GM21423 (cell line): ENCODE measurements at regions not wholly inside any gene's neighbourhood (a gene's known extent, or its start where the extent isn't known, plus 50 kb on each side); places are given as distances from the start of the nearest gene placed in this dataset.

Experiments used
- ATAC-seq: cut with Tn5 transposase; IDR thresholded peaks from one replicate; pipeline ENCODE4 v1.9.1; 2021; ENCODE audit warnings: mild to moderate bottlenecking, moderate library complexity; ENCODE audit not compliant: unreplicated experiment

DNA sequence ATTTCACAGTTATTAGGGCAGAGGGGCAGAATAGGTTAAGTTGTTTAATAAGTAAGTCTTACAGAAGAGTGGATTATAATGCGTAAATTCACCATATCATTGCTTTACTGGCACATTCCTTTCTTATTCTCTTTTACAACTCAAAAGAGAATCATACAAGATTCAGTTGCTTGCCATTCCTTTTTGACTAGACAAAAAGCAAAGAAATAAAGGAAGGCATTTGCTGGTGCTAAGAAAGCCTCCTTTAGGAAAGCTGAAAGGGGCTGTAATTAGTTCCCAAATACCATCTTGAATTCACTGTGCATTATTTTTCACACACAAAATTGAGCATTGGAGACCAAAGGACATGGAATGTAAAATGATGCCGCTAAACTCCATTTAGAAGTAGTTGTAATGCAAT lies 499.3 kb downstream of the NXPH1 start:
- ATAC-seq, result no peak

DNA sequence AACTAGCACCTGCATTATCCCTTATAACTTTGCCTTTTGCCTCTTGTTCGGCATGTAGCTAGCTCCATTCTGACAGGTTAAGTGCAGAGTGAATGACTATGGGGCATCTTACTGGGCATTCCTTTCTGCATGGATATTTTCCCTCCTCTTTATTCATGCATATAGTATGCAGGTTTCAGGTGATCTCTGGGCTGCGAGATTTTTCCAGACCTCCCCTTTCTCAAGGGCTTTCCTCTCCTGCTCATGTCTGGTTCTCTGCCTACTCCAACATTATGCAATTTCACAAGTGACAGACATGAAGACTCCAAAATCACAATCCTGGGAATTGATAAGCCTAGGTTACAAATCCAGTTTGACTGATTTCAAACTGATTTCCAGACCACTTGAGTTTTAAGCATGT lies 503.8 kb downstream of the NXPH1 start:
- ATAC-seq, result no peak

DNA sequence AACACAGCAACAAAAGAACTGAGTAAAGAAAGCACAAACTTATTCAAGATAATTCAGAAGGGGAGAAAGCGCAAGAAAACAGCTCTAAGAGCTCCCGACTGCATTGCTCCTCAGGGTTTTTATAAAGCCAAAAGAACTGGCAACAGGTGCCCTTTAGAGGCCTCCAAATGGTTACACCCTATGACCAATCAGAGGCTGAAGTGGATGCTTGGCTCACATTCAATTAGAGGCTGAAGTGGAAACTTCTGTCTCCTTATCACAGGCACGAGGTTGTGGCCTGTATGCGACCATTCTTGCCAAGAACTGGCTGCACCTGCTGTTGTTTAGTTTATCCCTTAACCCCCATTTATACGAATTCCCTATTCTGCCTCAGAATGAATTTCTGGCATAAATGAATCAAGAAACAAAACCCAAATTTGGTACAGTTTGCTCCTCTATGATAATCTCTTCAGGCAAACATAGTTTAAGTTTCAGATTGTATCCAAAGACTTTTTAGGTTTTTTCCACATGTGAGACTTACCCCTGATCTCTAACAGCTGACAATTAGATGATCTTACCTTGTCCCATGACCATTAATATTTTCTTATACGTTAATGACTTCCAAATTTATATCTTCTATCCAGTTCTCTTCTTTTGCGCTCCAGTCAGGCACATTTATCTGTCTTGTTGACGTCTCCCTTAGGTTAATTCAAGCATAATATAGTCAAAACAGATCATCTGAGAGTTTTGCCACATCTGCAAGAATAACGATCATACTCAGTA lies 504.8 kb downstream of the NXPH1 start:
- ATAC-seq, result no peak

DNA sequence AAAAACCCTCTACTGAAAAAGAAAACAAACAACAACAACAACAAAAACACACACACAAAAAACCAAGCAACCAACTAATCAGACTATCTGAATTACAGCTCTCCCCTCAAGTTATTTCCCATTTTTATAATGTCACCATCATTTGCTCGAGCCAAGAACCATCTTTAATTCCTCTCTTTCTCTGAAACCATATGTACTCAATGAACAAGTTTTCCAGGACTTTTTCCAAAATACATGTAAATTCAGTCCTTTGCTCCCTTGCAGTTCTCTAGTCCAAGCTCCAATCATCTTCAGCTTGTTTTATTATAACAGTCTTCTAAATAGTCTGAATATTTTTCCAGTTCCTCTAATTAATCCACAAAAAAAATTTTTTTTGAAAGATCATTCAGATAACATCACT lies 506.0 kb downstream of the NXPH1 start:
- no peak for ATAC-seq

DNA sequence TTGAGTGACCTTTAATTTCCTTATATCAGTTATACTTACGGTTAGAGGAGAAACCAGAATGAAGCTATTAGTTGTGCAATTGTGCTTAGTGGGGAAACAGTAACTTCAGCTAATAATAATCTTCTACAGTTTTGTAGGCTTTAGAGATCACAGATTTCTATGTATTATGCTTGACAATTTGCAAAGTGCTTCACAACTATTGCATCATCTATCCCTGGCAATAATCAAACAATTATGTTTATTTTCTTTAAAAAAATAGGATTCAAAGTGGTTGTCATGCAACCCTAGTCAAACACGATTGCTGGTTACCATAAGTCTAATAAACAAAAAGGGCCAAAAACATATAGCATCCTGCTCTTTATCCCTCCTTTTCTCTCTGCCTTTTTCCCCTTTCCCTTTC lies 530.3 kb downstream of the NXPH1 start:
- no peak for ATAC-seq

DNA sequence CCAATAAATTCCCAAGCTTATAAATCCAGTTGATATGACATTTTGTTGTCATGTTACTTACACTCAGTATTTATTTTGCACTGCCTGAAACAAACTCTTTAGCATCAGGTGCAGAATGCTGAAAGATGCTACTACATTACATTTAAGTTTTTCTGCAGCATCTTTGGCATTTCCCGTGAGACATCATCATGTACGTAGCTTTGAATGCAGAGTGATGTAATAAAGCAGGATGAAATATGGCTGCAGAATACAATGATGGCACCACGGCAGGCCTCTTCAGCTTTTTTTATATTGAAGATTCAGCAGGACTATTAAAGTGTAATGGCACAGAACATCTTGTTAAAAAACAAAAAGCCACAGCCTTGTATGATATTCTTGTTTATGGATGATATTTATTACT lies 531.8 kb downstream of the NXPH1 start:
- ATAC-seq, result no peak

DNA sequence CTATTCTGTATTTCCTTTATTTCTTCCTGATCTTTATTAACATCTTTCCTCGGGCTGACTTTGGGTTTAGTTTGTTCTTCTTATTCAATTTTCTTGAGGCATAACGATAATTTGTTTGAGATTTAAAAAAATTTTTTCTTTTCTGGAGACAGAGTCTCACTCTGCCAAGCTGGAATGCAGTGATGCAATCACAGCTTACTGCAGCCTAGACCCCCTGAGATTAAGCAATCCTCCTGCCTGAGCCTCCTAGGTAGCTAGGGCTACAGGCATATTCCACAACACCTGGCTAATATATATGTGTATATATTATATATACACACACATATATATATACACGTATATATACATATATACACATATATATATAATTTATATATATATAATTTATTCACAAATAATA lies 540.2 kb downstream of the NXPH1 start:
- ATAC-seq, result no peak

DNA sequence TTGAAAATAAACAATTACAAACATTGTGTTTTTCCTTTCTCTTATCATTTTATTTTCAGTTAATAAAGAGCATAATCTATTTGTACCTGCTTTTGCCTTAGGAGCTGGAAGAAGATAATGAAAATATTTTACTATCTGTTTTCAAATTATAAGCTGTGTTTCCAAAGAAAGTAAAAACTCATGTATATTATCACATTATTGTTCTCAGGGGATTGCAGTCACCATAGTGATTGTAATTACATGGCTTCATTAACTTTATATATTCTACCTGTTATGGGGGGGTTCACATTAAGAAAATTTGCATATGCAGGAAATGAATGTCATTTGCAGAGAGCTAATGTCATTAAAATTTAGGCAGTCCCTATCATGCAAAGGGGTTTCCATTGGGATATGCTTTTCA lies 542.3 kb downstream of the NXPH1 start:
- ATAC-seq, result no peak

DNA sequence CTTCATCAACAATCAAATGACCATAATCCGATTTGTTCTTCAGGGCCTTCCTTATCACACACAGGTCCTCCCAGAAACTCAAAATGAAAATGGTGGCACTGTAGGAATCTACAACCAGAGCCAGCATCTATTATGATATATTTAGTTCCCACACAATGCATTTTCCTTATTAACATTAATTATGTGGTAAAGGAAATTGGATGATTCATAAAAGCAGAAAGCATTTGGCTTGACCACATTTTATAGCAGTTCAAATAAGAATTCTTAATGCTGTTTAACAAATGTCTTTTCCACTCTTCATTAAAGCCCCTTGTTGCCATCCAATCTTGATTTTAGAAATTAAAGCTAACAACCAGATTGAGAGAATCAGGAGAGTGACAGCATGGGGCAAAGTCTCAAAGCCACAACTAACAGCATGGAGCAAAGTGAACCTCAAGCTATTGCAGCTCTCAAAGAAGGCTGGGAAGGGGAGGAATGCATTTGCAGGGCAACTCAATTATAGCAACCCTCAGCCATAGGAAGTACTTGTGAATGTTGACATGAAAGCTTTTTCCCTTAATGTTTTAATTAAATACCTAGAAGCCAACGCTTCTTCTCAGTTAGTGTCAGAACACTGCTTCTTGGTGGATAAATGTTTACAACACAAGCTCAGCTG lies 549.1 kb downstream of the NXPH1 start:
- no peak for ATAC-seq

DNA sequence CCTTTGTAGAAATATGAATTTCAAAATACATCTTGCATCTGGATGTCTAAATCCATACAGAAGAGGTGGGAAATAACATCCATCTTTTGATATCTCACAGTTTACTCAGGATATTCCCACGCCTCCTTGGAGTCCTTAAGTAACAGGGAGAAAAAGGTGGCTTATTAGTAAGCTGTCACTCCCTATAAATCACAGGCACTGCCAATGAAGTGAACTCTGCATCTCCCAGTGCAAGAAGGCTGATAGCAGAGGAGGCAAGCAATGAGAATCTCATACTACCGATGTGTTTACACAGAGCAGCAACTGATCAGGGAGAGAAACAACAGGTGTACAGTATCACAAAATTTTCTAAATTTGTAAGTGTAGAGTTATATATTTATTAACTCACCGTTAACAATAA lies 551.8 kb downstream of the NXPH1 start:
- ATAC-seq, result no peak

DNA sequence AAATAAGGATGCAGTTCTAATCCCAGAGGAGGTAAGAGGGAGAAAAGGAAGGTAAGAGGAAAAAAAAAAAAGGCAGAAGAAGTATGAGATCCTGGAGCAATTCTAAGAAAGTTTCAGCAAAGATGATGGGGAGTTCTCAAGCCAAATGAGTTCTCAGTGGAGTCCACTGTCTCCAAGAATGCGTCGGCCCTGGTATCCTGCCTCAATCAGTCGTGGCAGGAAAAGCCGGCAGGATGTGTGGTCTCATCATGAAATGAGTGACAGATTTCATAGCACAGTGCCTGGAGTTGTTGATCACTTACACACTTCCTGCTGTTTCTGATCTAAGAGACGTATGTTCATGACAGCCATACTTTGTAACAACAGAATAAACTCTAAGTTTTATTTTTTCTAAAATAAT lies 554.9 kb downstream of the NXPH1 start:
- ATAC-seq, result no peak

DNA sequence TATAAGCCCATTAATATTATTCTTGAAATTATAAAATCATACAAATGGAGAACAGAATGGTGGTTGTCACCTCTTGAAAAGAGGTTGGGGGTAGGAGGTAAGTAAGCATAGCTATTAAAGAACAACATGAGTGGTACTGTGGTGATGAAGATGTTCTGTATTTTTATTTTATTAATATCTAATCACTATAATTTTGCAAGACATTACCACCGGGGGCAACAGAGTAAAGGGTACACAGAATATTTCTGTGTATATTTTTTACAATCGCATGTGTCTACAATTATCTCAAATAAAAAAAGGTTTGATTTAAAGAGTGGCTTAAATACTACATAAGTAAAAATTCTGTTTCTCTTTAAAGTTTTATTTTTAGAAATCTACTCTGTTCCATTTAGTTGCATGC lies 557.8 kb downstream of the NXPH1 start:
- no peak for ATAC-seq

DNA sequence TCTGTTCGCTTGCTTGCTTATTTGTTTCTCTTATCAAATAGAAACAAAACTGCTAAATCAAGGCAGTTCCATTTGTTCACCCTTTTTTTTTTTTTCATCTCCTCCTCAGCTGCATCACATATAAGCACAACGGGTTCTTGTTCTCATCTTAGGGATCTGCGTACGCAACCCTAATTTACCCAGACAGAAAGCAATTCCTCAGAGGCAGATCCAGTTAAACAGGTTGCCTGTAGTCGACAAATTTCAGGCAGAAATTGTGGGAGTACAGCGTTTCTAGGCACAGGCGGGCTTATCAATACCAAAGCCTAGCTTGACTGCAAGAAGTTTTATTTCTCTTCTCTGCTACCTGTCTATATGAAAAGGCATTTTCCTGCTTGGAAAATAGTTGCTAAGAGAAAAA lies 565.4 kb downstream of the NXPH1 start:
- ATAC-seq, result no peak

DNA sequence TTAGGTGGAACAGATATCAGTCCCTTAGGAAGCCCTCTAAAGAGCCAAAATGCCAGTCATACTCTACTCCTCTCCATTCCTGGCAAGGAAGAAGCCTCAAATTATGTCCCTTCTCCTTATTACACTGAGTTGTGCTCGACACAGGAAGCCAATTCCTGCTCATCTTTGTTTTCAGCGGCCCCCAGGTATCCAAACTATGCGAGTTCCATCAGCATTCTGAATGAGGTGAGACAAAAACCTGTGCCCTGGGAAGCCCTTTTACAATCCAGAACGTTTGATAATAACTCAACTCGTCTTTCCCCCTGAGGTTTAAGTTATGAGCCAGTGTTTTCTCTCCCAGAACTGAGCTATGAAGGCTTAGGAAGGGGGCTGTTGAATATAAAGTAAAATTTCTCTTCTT lies 580.5 kb downstream of the NXPH1 start:
- ATAC-seq, result no peak

DNA sequence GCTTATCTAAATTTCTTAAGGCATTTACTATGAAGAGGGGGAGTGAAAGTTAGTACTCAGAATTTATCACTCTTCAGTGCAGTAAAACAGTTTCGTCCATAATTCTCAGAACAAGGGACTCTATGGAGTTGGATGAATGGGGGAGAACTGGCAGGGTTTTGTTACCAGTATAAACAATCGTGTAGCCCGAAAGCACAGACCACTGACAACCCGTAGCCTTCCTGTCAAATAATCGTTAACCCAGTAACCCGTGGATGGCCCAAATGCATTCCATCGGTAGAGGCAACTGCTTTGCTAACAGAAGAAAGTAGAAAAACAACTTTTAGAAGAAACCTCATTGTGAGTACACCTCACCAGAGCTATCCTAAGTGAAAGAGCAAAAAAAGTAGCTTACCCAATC lies 583.9 kb downstream of the NXPH1 start:
- ATAC-seq, result no peak

DNA sequence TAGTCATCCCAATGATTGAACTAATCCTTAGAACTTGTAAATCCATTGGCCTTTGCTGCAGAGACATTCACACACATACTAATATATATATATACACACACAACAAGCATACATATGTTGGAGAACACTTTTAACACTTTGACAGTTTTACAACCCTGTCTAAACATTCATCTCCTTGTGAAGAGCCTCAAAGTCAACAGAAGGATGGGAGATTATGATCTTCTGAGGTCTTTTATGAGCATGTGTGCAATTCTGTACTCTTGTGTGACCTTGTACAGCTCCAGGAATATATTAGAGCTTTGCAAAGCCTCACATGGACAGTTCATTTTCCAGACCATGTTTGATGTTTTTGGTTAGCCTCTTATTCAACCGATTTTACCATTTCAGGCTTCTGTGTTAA lies 589.0 kb downstream of the NXPH1 start:
- no peak for ATAC-seq

DNA sequence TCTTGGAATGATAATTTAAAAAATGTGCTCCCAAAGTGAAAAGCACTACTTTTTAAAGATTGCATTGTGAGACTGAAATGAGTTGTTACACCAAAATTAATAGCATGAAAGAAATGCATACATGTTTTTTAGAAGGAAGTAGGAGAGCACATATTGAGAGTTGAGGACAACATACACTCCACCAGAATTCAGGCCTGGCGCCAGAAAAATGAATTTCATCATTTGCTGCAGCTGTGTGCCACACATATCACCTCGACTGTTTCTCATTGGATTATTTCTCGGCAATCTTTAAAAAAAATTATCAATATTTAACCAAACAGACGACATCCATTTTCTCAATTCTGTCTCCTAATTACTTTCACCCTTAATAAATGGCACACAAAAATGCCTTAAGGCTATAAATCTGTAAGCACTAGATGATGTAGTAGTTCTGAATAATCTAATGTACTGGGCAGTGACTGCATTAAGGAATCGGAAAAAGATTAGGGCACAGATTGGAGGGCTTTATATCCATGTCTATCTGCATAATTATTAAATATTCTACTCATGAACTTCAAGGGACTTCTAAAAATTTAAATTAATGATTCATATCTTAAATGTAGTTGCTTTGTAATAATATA lies 590.4 kb downstream of the NXPH1 start:
- ATAC-seq, result no peak

DNA sequence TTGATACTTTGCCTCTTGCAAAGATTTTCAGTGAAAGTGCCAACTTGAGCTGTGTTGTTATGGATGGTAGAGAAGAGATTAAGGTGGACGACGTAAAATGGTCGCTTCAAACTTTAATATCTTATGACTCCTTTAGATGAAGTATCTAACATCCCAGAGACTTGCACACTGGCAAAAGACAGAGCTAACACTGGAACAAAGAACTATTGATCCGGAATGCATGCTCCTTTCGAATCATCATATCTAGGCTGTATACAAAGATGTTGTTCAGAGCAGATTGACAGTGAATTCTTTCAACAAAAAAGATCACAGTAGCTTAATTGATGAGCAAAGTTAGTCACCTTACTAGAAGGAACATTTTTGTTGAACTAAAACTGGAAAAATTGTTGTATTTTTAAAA lies 592.7 kb downstream of the NXPH1 start:
- no peak for ATAC-seq

DNA sequence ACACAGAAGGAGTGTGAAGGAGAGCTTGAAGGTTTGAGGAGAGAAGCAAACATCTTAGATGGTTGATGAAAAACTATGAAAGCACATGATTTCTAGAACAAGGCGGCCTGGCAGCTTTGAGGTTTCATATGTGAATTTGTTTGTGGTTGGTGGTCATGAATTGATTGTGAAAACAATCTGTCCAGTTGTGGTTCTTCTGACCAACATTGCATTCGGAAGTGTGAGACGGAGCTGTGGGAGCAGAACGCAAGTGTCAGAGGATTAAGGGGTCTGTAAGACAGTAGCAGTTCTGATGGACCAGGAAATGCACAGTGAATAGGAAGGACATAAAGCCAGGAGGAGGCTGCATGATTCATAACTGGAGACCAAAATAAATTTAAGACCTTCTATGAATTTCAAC lies 594.6 kb downstream of the NXPH1 start:
- ATAC-seq, result no peak

DNA sequence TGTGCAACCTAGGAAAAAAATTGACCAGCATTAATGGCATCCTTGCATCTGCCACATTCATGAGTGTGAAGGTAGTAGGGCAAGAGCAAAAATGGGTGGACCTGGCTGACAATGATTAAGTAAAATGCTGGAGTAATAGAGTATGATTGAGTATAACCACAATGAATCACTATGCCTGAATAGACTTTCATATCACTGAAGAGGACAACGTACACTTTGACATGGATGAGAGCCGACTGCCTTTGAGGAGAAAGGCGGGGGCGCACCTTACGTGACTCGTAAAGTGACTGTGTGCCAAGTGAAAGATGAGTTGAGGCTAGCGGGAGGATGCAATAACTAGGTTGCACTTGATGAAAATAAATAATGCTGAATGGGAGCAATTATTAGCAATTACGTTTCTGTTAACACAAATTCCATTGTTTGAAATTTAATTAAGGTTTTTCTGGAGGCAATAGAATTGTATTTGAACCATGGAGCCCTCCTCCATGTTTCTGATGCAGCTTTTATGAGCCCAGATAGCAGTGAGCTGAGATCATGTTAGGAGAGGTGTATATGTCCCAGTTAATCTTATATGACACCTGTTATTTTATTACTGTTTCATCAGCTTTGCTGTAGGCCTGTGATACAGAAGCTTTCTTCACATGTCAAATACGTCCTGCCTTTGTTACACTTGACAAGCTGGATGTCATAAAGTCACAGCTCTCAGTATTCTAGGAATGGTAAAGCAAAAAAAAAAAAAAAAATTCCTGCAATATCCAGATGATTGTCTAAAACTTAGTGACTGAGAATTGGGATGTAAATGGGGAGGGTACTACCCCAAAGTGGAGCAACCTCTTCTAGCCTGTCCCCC lies 596.5 kb downstream of the NXPH1 start:
- ATAC-seq, result no peak

DNA sequence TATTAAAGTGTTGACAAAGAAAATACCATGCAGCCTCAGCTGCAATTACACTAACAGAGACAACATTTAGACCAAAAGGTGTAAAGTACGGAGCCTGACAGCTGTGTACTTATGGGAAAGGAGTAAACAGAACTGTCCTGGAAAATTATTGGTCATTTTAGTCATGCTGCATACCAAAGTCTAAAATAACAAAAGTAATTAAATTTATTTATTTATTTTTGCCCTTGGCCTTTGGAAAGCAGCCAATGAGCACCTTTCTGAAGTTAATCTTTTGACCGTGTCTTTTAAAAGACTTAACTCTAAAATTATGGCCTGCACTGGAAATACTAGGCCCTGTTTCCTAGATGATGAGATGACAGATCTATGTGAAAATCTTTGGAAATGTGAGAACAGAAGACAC lies 597.6 kb downstream of the NXPH1 start:
- ATAC-seq, result no peak

DNA sequence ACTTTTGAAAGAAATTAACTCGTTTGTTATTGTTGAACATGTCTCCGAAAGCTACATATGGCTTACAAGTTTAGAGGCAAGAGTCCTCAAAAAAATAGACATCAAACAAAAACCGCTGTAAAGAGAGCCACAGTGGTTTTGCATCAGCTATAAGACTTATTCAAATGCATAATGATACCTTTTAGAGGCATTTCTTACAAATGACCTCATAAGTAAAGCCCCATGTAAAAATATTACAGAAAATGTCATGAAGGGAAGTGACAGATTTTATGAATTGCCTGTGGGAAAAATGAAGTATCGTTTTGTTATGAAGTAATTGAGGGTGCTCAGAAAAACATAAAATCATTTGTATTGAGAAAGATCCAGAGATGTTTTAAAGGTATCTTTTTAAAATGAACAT lies 598.0 kb downstream of the NXPH1 start:
- ATAC-seq, result no peak
